Right forelimb (tissue), 1 donor: ENCODE measurements at regions not wholly inside any gene's neighbourhood (a gene's known extent, or its start where the extent isn't known, plus 50 kb on each side); places are given as distances from the start of the nearest gene placed in this dataset.
A peak's percentile ranks its signal among the peaks of the same experiment; 100 is the strongest.
"Not testable (repeated sequence)": the region's sequence is repeated elsewhere in the genome, so short reads cannot be mapped to it uniquely, and the experiment has no call there.

Source experiments
- DNase-seq: peaks from one replicate; pipeline ENCODE4 v3.0.0-alpha.2; 2018

GRCh38 chr6:85004361-85004995 is 240.1 kb upstream of the TBX18 start:
- DNase-seq, result peak; percentile 66

- no peak for DNase-seq
These were observed 238.4 kb upstream of the TBX18 start for GRCh38 chr6:85002847-85003246.

GRCh38 chr6:85000001-85000400 is 235.6 kb upstream of the TBX18 start:
- DNase-seq, result no peak

- no peak for DNase-seq
These were observed 233.8 kb upstream of the TBX18 start for GRCh38 chr6:84998223-84998622.

DNA sequence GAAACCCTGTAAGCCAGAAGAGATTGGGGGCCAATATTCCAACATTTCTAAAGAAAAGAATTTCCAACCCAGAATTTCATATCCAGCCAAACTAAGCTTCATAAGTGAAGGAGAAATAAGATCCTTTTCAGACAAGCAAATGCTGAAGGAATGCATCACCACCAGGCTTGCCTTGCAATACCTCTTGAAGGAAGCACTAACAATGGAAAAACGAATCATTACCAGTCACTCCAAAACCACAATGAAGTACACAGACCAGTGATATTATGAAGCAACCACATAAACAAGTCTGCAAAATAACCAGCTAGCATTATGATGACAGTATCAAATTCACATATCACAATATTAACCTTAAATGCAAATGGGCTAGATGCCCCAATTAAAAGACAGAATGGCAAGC is 224.4 kb upstream of the TBX18 start:
- not testable (repeated sequence) for DNase-seq

GRCh38 chr6:84985490-84985889 is 221.1 kb upstream of the TBX18 start:
- not testable (repeated sequence) for DNase-seq

DNA sequence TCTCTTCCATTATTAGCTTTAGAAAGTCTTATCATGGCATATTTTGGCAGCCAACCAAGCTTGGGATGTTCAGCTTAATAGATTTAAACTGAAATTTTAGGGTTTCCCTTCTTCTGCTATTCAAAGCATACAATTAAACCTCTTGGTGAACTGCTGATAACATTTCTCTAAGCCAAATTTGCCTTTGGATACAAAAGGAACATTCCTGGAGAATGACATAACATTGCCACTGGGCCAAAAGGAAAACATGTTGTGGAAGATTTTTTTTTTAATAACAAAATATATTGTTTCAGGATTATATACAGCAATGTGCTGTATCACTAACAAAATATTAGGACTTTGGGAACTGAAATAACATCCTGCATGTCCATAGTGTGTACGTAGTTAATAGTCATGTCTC is 215.1 kb upstream of the TBX18 start:
- no peak for DNase-seq

GRCh38 chr6:84977363-84977705 is 212.9 kb upstream of the TBX18 start:
- DNase-seq, result no peak

DNA sequence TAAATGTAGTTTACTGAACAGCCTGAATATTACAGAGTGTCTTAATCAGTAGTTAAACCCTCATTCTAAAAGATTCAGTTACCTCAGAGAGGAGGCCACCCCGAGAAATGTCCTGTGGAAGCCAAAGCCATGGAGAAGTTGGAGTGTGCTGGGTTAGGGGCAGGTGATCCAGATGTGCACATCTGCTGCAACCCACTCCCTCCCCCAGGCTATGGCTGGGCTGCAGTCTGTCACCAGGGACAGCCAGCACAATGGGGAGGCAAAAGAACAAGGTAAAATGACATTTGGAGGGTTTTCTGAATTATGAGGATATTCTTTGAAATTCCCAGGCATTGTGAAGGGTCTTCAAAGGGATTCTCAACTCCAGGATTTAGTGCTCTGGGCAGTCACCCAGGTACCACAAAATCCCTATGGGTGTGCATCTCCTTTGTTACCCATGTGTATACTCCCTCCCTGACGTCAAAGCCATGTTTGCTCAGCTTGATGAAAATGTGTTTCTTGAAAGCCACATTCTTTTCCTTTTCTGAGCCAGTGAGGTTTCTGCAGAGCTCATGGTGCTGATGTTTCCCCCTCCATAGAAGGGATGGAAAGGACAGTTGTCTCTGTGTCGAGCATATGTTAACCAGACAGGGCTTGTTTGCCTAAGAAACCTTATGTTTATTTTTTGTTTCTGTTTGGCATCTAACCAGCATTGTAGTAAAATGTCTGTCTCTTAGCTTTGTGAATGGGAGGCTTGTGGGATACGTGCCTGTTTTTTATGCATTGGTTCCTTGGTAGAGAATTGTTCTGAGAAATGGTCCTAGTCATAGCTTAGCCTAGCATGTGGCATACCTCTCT is 212.3 kb upstream of the TBX18 start:
- peak; percentile 51 for DNase-seq

GRCh38 chr6:84975316-84975715 is 210.9 kb upstream of the TBX18 start:
- no peak for DNase-seq

DNA sequence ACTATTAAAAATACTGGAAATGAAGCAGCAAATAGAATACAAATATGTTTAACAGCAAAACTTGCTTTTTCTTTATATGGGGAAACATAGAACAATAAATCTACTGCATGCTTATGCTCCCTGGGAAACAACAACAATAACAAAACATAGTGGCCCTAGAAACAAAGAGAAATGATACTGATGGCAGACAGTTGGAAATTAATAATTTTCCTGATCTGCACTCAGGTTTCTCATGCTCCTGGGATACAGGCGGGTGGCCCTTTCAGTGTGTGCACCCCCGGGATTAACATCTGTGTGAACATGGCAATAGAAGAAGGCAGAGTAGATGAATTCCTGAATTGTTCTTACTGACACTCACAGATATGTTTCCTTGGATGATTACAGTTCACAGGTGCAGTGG is 209.2 kb upstream of the TBX18 start:
- DNase-seq, result no peak

GRCh38 chr6:84967965-84968364 is 203.6 kb upstream of the TBX18 start:
- no peak for DNase-seq

DNA sequence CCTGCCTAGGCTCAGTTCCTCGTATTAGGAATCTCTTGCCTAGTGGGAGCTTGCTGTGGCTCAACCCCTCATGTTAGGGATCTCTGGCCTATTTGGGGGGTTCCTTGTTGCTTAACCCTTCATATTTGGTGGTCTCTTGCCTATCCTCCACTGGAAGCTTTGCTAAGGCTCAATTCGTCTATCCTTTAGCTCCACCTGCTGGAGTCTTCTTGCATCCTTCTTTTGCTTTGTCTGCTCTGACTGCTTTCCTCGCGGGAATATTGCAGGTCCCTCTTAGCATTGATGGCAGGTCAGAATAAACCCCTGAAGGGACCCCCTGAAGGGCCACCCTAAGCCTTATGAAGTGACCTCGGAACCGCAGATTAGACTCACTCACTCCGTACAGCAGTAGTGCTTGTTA is 203.0 kb upstream of the TBX18 start:
- no peak for DNase-seq

GRCh38 chr6:84953111-84953755 is 188.8 kb upstream of the TBX18 start:
- DNase-seq, result no peak

GRCh38 chr6:84944926-84945325 is 180.5 kb upstream of the TBX18 start:
- not testable (repeated sequence) for DNase-seq

GRCh38 chr6:84943905-84944304 is 179.5 kb upstream of the TBX18 start:
- no peak for DNase-seq

GRCh38 chr6:84941609-84942008 is 177.2 kb upstream of the TBX18 start:
- not testable (repeated sequence) for DNase-seq

GRCh38 chr6:84929212-84929611 is 164.8 kb upstream of the TBX18 start:
- DNase-seq, result no peak

DNA sequence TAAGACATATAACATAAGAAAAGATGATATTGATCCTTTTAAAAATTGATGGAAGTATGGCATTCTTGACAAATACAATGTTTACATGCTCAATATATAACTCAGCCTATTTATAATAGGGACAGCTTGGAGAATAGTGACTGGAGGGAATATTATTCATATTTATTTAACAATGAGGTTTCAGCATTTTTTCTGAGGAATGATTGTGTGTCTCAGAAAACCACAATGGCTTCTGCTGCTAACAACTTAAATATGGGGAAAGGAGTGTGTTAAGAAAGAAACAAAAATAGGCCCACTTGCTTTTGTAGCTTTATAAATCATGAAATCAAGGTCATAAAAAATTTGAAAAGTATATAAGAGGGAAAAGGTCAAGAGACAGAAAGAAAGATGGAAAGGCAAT is 163.2 kb upstream of the TBX18 start:
- no peak for DNase-seq

GRCh38 chr6:84926189-84927155 is 162.1 kb upstream of the TBX18 start:
- no peak for DNase-seq

DNA sequence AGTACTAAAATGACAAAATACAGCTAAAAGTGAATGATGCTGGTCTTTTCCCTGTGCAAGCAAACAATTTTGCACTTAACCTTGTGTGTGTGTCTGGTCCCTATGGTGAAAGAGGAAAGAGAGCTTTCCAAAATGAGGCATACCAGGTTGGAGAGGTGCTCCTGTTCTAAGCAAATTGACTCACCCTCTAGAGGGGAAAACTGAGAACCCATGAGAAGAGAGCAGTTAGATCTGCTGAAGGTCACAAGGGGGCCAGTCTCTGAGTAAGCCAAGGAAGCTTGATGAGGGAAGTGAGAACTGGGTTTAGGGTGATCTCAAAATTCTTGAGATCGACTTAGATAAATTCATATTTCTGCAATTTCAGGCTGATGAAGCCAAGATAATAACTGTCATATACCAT is 157.5 kb upstream of the TBX18 start:
- no peak for DNase-seq

DNA sequence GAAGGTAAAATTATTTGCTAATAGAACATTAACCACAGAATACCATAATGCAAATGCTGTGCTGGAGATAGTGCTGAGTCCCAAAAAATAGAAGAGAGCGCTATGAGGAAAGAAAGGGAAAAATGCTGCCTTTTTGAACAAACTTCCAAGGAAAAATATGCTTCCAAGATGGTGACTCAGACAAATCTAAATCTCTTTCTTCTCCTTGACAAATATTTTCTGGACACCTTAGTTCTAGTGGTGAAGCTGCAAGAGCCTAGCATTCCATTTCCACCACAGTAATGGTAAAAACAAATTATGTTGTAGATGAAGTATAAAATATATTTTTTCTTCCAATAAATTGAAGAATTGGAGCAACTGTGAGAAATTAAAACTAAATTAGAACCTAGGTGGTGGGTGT is 155.6 kb upstream of the TBX18 start:
- no peak for DNase-seq

- no peak for DNase-seq
These were observed 152.3 kb upstream of the TBX18 start for GRCh38 chr6:84916704-84917103.
